Nephron (organoid): ENCODE measurements at regions not wholly inside any gene's neighbourhood (a gene's known extent, or its start where the extent isn't known, plus 50 kb on each side); places are given as distances from the start of the nearest gene placed in this dataset.

Source experiments
- H3K27ac Mint-ChIP-seq, 3 experiments: 2 replicates each; pipeline ENCODE4 v1.8.0; 2020; ENCODE audit warnings: mixed read lengths in 3 of 3, mild to moderate bottlenecking in 2 of 3, moderate library complexity in 1 of 3
- H3K27me3 Mint-ChIP-seq: 2 replicates; pipeline ENCODE4 v1.8.0; 2021; ENCODE audit warnings: low read depth, mild to moderate bottlenecking, moderate library complexity, mixed read lengths
- H3K36me3 Mint-ChIP-seq: 2 replicates; pipeline ENCODE4 v1.8.0; 2020; ENCODE audit warnings: low read depth, mixed read lengths
- H3K4me1 Mint-ChIP-seq: 2 replicates; pipeline ENCODE4 v1.8.0; 2020; ENCODE audit warnings: mixed read lengths
- H3K4me3 Mint-ChIP-seq, 3 experiments: 2 replicates each; pipeline ENCODE4 v1.8.0; 2020; ENCODE audit warnings: mild to moderate bottlenecking in 3 of 3, mixed read lengths in 3 of 3, moderate library complexity in 2 of 3
- H3K9me3 Mint-ChIP-seq: 2 replicates; pipeline ENCODE4 v1.8.0; 2020; ENCODE audit warnings: mixed read lengths
- CTCF ChIP-seq, 3 experiments: fragments of 200-600 bp; sonication (generic); IDR thresholded peaks; one replicate each; pipeline ENCODE4 v1.5.0; 2021; ENCODE audit warnings: antibody characterized with exemption in 3 of 3; ENCODE audit not compliant: unreplicated experiment in 3 of 3

- H3K4me3 Mint-ChIP-seq, result no peak overlapping the region
- no peaks in the 10 kb centered on the region for H3K36me3 Mint-ChIP-seq
- TF ChIP-seq CTCF (IDR thresholded peaks at IDR 0.05; ENCODE audit: unreplicated experiment in 3 of 3), result no peak
- no peak overlapping the region for H3K27ac Mint-ChIP-seq
- peaks cover 15% of the 10 kb centered on the region for H3K27me3 Mint-ChIP-seq
- peaks cover 14% of the 10 kb centered on the region for H3K4me1 Mint-ChIP-seq
- no peaks in the 10 kb centered on the region for H3K9me3 Mint-ChIP-seq
These were observed 92.9 kb upstream of the ERG start for GRCh38 chr21:38591218-38591537.

DNA sequence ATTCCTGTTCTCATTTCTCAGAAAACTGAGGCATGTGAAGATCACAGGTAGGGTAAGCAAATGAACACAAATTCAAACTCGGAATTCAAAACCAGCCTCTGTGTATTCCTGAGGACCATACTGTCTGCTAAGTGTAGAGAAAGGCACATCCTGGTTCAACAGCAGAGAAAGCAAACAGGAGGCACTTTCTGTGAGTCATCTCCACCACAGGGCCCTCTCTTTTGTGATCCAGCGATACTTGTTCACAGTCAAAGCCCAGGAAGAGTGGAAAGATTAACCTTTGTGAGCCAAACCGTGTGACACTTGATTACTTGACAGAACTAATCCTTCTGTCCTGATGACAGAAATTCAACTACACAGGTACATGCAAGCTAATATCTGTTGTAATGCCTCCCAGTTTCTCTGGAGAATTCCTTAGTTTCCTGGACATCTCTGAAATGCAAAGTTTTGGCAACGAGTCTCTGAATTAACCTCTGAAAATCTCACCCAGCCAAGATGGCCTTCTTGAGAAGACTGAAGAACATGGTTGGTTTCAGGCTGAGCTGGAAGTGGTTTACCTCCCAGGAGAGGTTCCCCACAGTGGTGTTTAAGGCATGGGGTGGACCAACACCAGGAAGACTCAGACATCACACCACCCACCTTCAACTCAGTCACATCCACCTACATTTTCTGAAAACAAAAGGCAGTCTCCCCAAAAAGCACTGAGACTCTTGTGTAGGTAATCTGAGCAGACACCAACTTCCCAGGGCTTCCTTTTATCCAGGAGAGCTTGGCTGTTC lies 98.2 kb upstream of the ERG start:
- Mint-ChIP-seq H3K4me3 (no peak overlapping the region), H3K27me3 (peaks cover 19% of the 10 kb centered on the region), H3K27ac (no peak overlapping the region), H3K9me3 (no peaks in the 10 kb centered on the region), H3K4me1 (peaks cover 8% of the 10 kb centered on the region), H3K36me3 (no peaks in the 10 kb centered on the region)
- no peak for TF ChIP-seq CTCF (IDR thresholded peaks at IDR 0.05; ENCODE audit: unreplicated experiment in 3 of 3)

DNA sequence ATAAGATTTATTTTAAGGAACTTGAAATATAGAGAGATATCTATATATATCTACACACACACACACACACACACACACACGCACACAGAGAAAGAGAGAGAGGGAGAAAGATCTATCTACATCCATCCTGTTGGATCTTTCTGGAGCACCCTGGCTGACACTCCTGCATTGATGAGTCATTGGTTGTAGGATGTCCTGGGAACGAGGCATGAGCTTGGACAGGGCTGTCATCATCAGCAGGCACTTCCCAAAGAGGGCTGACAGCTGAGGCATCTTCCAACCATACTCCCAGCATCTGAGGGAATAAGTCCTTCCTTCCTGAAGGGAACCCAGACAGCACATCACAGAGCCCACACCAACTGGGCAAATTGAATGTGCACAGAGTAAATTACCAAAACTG lies 99.1 kb upstream of the ERG start:
- H3K4me1 Mint-ChIP-seq, result peaks cover 6% of the 10 kb centered on the region
- H3K4me3 Mint-ChIP-seq, result no peak overlapping the region
- no peaks in the 10 kb centered on the region for H3K9me3 Mint-ChIP-seq
- no peak for TF ChIP-seq CTCF (IDR thresholded peaks at IDR 0.05; ENCODE audit: unreplicated experiment in 3 of 3)
- peaks cover 15% of the 10 kb centered on the region for H3K27me3 Mint-ChIP-seq
- H3K36me3 Mint-ChIP-seq, result no peaks in the 10 kb centered on the region
- no peak overlapping the region for H3K27ac Mint-ChIP-seq

DNA sequence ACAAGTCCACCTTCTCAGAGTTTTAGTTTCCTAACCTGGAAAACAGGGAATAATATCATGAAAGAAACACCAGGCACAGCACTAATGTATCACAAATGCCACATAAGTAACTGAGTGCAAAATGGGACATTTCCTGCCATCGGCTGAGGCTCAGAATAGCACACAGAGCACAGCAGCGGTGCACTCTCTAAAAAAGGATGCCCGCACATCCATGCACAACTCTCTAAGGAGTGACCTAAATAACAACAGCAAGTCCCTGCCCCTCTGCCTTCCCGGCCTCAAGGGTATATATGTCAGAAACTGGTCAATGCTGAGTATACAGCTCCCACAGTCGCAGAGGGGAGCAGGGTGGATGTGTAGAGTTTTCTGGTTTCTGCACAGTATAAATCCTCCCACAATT lies 100.1 kb upstream of the ERG start:
- Mint-ChIP-seq H3K36me3 (no peaks in the 10 kb centered on the region), H3K27me3 (peaks cover 15% of the 10 kb centered on the region), H3K4me1 (no peaks in the 10 kb centered on the region), H3K27ac (no peak overlapping the region), H3K4me3 (no peak overlapping the region), H3K9me3 (no peaks in the 10 kb centered on the region)
- no peak for TF ChIP-seq CTCF (IDR thresholded peaks at IDR 0.05; ENCODE audit: unreplicated experiment in 3 of 3)

- Mint-ChIP-seq H3K27me3 (peaks cover 10% of the 10 kb centered on the region), H3K27ac (no peak overlapping the region), H3K4me3 (no peak overlapping the region), H3K36me3 (no peaks in the 10 kb centered on the region), H3K4me1 (no peaks in the 10 kb centered on the region), H3K9me3 (no peaks in the 10 kb centered on the region)
- no peak for TF ChIP-seq CTCF (IDR thresholded peaks at IDR 0.05; ENCODE audit: unreplicated experiment in 3 of 3)
These were observed 101.2 kb upstream of the ERG start for GRCh38 chr21:38599381-38599975.

DNA sequence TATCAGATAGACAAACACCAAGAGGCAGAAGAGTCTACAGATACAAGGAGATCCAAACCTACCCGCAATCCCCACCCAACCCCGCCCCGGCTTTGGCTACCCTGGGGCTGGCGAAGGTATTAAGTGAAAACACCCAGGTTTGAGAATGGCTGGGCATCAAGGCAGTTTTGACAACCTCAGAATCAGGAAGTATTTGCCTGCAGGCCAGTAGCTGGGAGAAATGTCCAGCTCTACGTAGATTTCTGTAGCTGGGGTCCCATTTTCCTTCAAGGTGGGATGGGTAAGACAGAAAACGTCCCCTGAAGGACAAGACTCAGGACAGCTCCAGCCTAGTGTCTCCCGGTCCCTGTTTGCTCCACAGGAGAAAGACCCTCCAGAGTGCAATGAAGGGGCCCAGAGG lies 101.8 kb upstream of the ERG start:
- Mint-ChIP-seq H3K27ac (no peak overlapping the region), H3K36me3 (no peaks in the 10 kb centered on the region), H3K27me3 (peaks cover 9% of the 10 kb centered on the region), H3K4me1 (no peaks in the 10 kb centered on the region), H3K9me3 (no peaks in the 10 kb centered on the region), H3K4me3 (no peak overlapping the region)
- TF ChIP-seq CTCF (IDR thresholded peaks at IDR 0.05; ENCODE audit: unreplicated experiment in 3 of 3), result no peak
